Panc1 (cell line): ENCODE measurements at regions not wholly inside any gene's neighbourhood (a gene's known extent, or its start where the extent isn't known, plus 50 kb on each side); places are given as distances from the start of the nearest gene placed in this dataset.

Source experiments
- ATAC-seq: fragments of 200-7000 bp; cut with Tn5 transposase; 2 replicates; pipeline ENCODE4 v1.9.1; 2020; ENCODE audit warnings: mild to moderate bottlenecking, moderate library complexity
- BruUV-seq: library from RNA; stranded (reverse); fragments of 400-500 nt; replicated peaks from 2 replicates; lab custom pipeline; 2021; lab: Mats Ljungman, UMichigan
- CTCF ChIA-PET: fragments of 300-600 bp; sonication (Branson Sonifier 250); formaldehyde crosslinking; loops from one replicate; lab custom pipeline; 2022; ENCODE audit warnings: antibody characterized with exemption; lab: Charles Lee
- POLR2A ChIA-PET: fragments of 300-600 bp; sonication (Branson Sonifier 250); formaldehyde crosslinking; loops from one replicate; lab custom pipeline; 2022; ENCODE audit warnings: antibody characterized with exemption; lab: Charles Lee
- DNase-seq: peaks from one replicate; pipeline ENCODE4 v3.0.0-alpha.2; 2010; ENCODE audit warnings: low read depth, low spot score
- H3K27ac ChIP-seq: 2 replicates; pipeline ENCODE4 v1.5.1; 2011; ENCODE audit warnings: mild to moderate bottlenecking, low read length, inconsistent platforms
- H3K27me3 ChIP-seq: fragments of 200-500 bp; sonication (Bioruptor generic); 2 replicates; pipeline ENCODE4 v1.6.0; 2014; ENCODE audit warnings: low read length, inconsistent platforms; ENCODE audit not compliant: control insufficient read depth, insufficient read depth
- H3K36me3 ChIP-seq: fragments of 200-500 bp; sonication (Bioruptor generic); 2 replicates; pipeline ENCODE4 v1.5.1; 2014; ENCODE audit warnings: inconsistent platforms, mild to moderate bottlenecking, low read length, moderate library complexity; ENCODE audit not compliant: control insufficient read depth, insufficient read depth
- H3K4me1 ChIP-seq: 2 replicates; pipeline ENCODE4 v1.5.1; 2011; ENCODE audit warnings: inconsistent platforms, mild to moderate bottlenecking, low read length, moderate library complexity; ENCODE audit not compliant: control insufficient read depth, insufficient read depth
- H3K4me3 ChIP-seq, 2 experiments: 2 replicates each; pipeline ENCODE4 v1.5.1; 2011 to 2012; ENCODE audit warnings: low read depth in 2 of 2, low read length in 2 of 2, mild to moderate bottlenecking in 2 of 2, inconsistent platforms in 1 of 2, moderate library complexity in 1 of 2
- H3K9me3 ChIP-seq: fragments of 200-500 bp; sonication (Bioruptor generic); 2 replicates; pipeline ENCODE4 v1.5.1; 2014; ENCODE audit warnings: low read depth, mild to moderate bottlenecking, inconsistent platforms, low read length, moderate library complexity; ENCODE audit not compliant: control insufficient read depth, insufficient read depth
- CTCF ChIP-seq: fragments of 450-650 bp; IDR thresholded peaks from 2 replicates; pipeline ENCODE4 v1.5.1; 2017; ENCODE audit warnings: mild to moderate bottlenecking
- POLR2AphosphoS5 ChIP-seq: IDR thresholded peaks from 2 replicates; pipeline ENCODE4 v1.6.1; 2012; ENCODE audit warnings: mild to moderate bottlenecking, low read depth, low read length, moderate library complexity
- SIN3A ChIP-seq: IDR thresholded peaks from 2 replicates; pipeline ENCODE4 v1.6.1; 2012; ENCODE audit warnings: low read depth, mild to moderate bottlenecking, low read length, moderate library complexity, borderline replicate concordance; ENCODE audit not compliant: insufficient read depth
- TCF7L2 ChIP-seq: IDR thresholded peaks from 2 replicates; pipeline ENCODE4 v1.6.1; 2011; ENCODE audit warnings: mild to moderate bottlenecking, low read depth, low read length, inconsistent platforms
- in situ Hi-C: cut with HindIII; loops from 2 replicates; pipeline ENCODE4 v1.10.0; 2016; ENCODE audit warnings: low sequenced_read_pairs, low pct_unique_long_range_greater_than_20kb
- intact Hi-C: fragments of 100-400 bp; cut with micrococcal nuclease; formaldehyde crosslinking; loops from one replicate; pipeline ENCODE4 v1.10.0; 2022; ENCODE audit not compliant: unreplicated experiment
- TF ChIP-seq, protein P1 (sequence below), 2 experiments: IDR thresholded peaks; 2 replicates each; pipeline ENCODE4 v1.6.1; 2011 to 2012; ENCODE audit warnings: low read depth in 2 of 2, control low read depth in 1 of 2, low read length in 1 of 2, mild to moderate bottlenecking in 1 of 2, moderate library complexity in 1 of 2; ENCODE audit not compliant: insufficient read depth in 1 of 2

- H3K27ac ChIP-seq: no peak overlapping the region
- no peaks in the 10 kb centered on the region for H3K9me3 ChIP-seq
- ATAC-seq (no peak), DNase-seq (no peak)
- no peaks in the 10 kb centered on the region; the same call in 1 of the 2 replicates for H3K4me1 ChIP-seq
- in situ Hi-C loops (no loop called here), intact Hi-C loops (loop anchor here (5.0 kb wide), 1 partner anchor 343 kb away; no protein-coding TSS in a partner anchor)
- TF ChIP-seq, protein P1, sequence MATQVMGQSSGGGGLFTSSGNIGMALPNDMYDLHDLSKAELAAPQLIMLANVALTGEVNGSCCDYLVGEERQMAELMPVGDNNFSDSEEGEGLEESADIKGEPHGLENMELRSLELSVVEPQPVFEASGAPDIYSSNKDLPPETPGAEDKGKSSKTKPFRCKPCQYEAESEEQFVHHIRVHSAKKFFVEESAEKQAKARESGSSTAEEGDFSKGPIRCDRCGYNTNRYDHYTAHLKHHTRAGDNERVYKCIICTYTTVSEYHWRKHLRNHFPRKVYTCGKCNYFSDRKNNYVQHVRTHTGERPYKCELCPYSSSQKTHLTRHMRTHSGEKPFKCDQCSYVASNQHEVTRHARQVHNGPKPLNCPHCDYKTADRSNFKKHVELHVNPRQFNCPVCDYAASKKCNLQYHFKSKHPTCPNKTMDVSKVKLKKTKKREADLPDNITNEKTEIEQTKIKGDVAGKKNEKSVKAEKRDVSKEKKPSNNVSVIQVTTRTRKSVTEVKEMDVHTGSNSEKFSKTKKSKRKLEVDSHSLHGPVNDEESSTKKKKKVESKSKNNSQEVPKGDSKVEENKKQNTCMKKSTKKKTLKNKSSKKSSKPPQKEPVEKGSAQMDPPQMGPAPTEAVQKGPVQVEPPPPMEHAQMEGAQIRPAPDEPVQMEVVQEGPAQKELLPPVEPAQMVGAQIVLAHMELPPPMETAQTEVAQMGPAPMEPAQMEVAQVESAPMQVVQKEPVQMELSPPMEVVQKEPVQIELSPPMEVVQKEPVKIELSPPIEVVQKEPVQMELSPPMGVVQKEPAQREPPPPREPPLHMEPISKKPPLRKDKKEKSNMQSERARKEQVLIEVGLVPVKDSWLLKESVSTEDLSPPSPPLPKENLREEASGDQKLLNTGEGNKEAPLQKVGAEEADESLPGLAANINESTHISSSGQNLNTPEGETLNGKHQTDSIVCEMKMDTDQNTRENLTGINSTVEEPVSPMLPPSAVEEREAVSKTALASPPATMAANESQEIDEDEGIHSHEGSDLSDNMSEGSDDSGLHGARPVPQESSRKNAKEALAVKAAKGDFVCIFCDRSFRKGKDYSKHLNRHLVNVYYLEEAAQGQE (IDR thresholded peaks at IDR 0.05; ENCODE audit: insufficient read depth in 1 of 2, low read depth in 2 of 2, low read length in 1 of 2): no peak
- TF ChIP-seq POLR2AphosphoS5 (no peak), TCF7L2 (no peak), SIN3A (no peak), CTCF (no peak)
- no TSS peak for BruUV-seq
- H3K27me3 ChIP-seq: no peaks in the 10 kb centered on the region
- CTCF ChIA-PET: no interaction called here
- H3K4me3 ChIP-seq: no peak overlapping the region
- POLR2A ChIA-PET: no interaction called here
- H3K36me3 ChIP-seq: no peaks in the 10 kb centered on the region
Measured at GRCh38 chr16:72469932-72470331, 298.0 kb upstream of the PMFBP1 start.

- intact Hi-C loops (loop anchor here (5.0 kb wide), 1 partner anchor 341 kb away; no protein-coding TSS in a partner anchor), in situ Hi-C loops (no loop called here)
- TF ChIP-seq, protein P1 (IDR thresholded peaks at IDR 0.05; ENCODE audit: insufficient read depth in 1 of 2, low read depth in 2 of 2, low read length in 1 of 2): no peak
- TF ChIP-seq POLR2AphosphoS5 (no peak), TCF7L2 (no peak), CTCF (no peak), SIN3A (no peak)
- no peak for DNase-seq
- POLR2A ChIA-PET: no interaction called here
- no TSS peak for BruUV-seq
- H3K4me3 ChIP-seq: no peak overlapping the region
- H3K27ac ChIP-seq: no peak overlapping the region
- no peak for ATAC-seq
- no peaks in the 10 kb centered on the region for H3K36me3 ChIP-seq
- H3K27me3 ChIP-seq: no peaks in the 10 kb centered on the region
- no peaks in the 10 kb centered on the region for H3K4me1 ChIP-seq
- no peaks in the 10 kb centered on the region for H3K9me3 ChIP-seq
- CTCF ChIA-PET: interaction anchor here (0.5 kb wide), 1 partner anchor 586 kb away, joined by 3 read pairs; no protein-coding TSS in a partner anchor
Measured at GRCh38 chr16:72468582-72468981, 296.6 kb upstream of the PMFBP1 start.
